ENCODE measurements at regions not wholly inside any gene's neighbourhood (a gene's known extent, or its start where the extent isn't known, plus 50 kb on each side); places are given as distances from the start of the nearest gene placed in this dataset.

DNA sequence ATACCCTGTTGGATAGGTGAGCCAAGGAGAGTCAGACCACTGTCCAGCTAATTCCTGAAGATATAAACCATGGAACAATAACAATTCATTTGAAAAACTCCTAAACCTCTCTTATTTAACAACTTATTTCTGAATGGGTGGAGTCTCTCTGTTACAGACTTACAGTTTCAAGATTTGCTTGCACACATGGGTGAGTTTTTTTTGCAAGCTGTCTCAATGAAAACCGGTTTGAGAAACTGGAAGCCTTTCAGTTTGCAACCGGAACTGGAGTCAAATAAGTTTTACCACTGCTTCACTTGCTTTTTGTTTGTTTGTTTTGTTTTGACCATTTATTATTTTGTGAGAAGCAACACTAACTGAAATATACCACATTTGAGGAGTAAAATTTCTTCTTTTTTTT, 243.8 kb downstream of the MTERF1 start:
- CTCF ChIA-PET: no interaction called here
- intact Hi-C loops (cut with micrococcal nuclease): loop anchor here (2.0 kb wide), 1 partner anchor 554 kb away; no protein-coding TSS in a partner anchor
- no peak for TF ChIP-seq EZH2 (IDR thresholded peaks at IDR 0.05; ENCODE audit: borderline replicate concordance, insufficient read depth, low read depth, low read length, poor library complexity, severe bottlenecking)
- TF ChIP-seq, protein P1, sequence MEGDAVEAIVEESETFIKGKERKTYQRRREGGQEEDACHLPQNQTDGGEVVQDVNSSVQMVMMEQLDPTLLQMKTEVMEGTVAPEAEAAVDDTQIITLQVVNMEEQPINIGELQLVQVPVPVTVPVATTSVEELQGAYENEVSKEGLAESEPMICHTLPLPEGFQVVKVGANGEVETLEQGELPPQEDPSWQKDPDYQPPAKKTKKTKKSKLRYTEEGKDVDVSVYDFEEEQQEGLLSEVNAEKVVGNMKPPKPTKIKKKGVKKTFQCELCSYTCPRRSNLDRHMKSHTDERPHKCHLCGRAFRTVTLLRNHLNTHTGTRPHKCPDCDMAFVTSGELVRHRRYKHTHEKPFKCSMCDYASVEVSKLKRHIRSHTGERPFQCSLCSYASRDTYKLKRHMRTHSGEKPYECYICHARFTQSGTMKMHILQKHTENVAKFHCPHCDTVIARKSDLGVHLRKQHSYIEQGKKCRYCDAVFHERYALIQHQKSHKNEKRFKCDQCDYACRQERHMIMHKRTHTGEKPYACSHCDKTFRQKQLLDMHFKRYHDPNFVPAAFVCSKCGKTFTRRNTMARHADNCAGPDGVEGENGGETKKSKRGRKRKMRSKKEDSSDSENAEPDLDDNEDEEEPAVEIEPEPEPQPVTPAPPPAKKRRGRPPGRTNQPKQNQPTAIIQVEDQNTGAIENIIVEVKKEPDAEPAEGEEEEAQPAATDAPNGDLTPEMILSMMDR (IDR thresholded peaks at IDR 0.05): no peak
- no peak overlapping the region for H3K27ac ChIP-seq (ENCODE audit: low read length in 2 of 2)
- Mint-ChIP-seq H3K9me3 (ENCODE audit: insufficient read depth) (no peaks in the 10 kb centered on the region), H3K4me1 (no peaks in the 10 kb centered on the region), H3K4me3 (no peak overlapping the region), H3K27ac (no peak overlapping the region), H3K27me3 (no peaks in the 10 kb centered on the region)
- H3K4me3 ChIP-seq (ENCODE audit: control extremely low read depth in 1 of 5, extremely low read depth in 1 of 5, insufficient read depth in 1 of 5, low read depth in 2 of 5, low read length in 4 of 5): no peak overlapping the region
- no peaks in the 10 kb centered on the region for H3K27me3 ChIP-seq (replicated peaks in 1 of 4; ENCODE audit: control extremely low read depth in 1 of 4, control insufficient read depth in 3 of 4, insufficient read depth in 4 of 4, low read length in 3 of 4)
- H2AFZ ChIP-seq (ENCODE audit: insufficient read depth, low read depth, low read length, poor library complexity, severe bottlenecking): no peak overlapping the region
- no peaks in the 10 kb centered on the region for H3K79me2 ChIP-seq (ENCODE audit: control insufficient read depth, insufficient read depth, low read length)
- no peaks in the 10 kb centered on the region for H3K9me3 ChIP-seq (ENCODE audit: control extremely low read depth in 1 of 3, control insufficient read depth in 2 of 3, insufficient read depth in 1 of 3, low read length in 2 of 3)
- no peaks in the 10 kb centered on the region for H3K36me3 ChIP-seq (replicated peaks in 1 of 2; ENCODE audit: control extremely low read depth in 1 of 2, control insufficient read depth in 1 of 2, extremely low read depth in 1 of 2, insufficient read depth in 2 of 2, low read length in 1 of 2)
- no peaks in the 10 kb centered on the region for H3K4me1 ChIP-seq (ENCODE audit: control insufficient read depth in 2 of 2, insufficient read depth in 2 of 2, low read length in 2 of 2)
- no peak overlapping the region for H3K4me2 ChIP-seq (replicated peaks; ENCODE audit: low read depth, low read length, poor library complexity, severe bottlenecking)
- POLR2A ChIA-PET: no interaction called here
- no peak overlapping the region for H3K9ac ChIP-seq (ENCODE audit: low read length)
- ATAC-seq (ENCODE audit: low read depth) (no peak), DNase-seq (no peak)
- WGBS (ENCODE audit: insufficient coverage): no CpG with 5 or more reads among the region's 2 CpGs
- H4K20me1 ChIP-seq (ENCODE audit: control insufficient read depth, insufficient read depth, low read length, poor library complexity, severe bottlenecking): no peaks in the 10 kb centered on the region

DNA sequence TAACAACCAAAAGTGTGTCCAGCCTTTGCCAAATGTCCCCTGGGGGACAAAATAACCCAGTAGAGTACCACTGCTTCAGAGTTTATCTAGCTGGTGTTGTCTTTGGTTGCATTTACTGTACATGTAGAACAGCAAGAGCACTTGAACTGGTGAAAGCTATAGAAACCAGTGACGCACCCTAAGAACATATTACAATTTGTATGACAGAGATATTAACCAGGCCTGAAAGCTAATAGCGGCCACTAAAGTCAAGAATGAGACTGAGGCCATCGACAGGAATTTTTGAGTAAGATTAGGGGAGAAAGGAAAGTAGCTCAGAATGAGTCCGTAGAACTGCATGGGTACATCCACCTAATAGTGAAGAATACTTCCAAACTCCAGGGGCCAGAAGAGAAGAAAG, 236.2 kb downstream of the MTERF1 start:
- WGBS (ENCODE audit: insufficient coverage): no CpG with 5 or more reads among the region's 4 CpGs
- no peak for DNase-seq
- CTCF ChIA-PET: interaction anchor here (0.9 kb wide), 1 partner anchor 10 kb away, joined by 3 read pairs; no protein-coding TSS in a partner anchor

More for the DNA sequence above, 236.2 kb downstream of the MTERF1 start:
- H3K36me3 ChIP-seq (replicated peaks in 1 of 2; ENCODE audit: control extremely low read depth in 1 of 2, control insufficient read depth in 1 of 2, extremely low read depth in 1 of 2, insufficient read depth in 2 of 2, low read length in 1 of 2): no peaks in the 10 kb centered on the region
- intact Hi-C loops (cut with micrococcal nuclease): no loop called here
- no peak overlapping the region for H3K27ac Mint-ChIP-seq
- H3K4me1 ChIP-seq (ENCODE audit: control insufficient read depth in 2 of 2, insufficient read depth in 2 of 2, low read length in 2 of 2): no peaks in the 10 kb centered on the region
- H3K9me3 ChIP-seq (ENCODE audit: control extremely low read depth in 1 of 3, control insufficient read depth in 2 of 3, insufficient read depth in 1 of 3, low read length in 2 of 3): no peaks in the 10 kb centered on the region
- no peak overlapping the region for H3K4me3 Mint-ChIP-seq
- no peak overlapping the region for H3K9ac ChIP-seq (ENCODE audit: low read length)
- H3K27me3 ChIP-seq (replicated peaks in 1 of 4; ENCODE audit: control extremely low read depth in 1 of 4, control insufficient read depth in 3 of 4, insufficient read depth in 4 of 4, low read length in 3 of 4): no peaks in the 10 kb centered on the region
- H3K27me3 Mint-ChIP-seq: no peaks in the 10 kb centered on the region
- TF ChIP-seq, protein P1 (IDR thresholded peaks at IDR 0.05): no peak
- TF ChIP-seq EZH2 (IDR thresholded peaks at IDR 0.05; ENCODE audit: borderline replicate concordance, insufficient read depth, low read depth, low read length, poor library complexity, severe bottlenecking): no peak
- no peaks in the 10 kb centered on the region for H3K79me2 ChIP-seq (ENCODE audit: control insufficient read depth, insufficient read depth, low read length)
- H3K4me2 ChIP-seq (replicated peaks; ENCODE audit: low read depth, low read length, poor library complexity, severe bottlenecking): no peak overlapping the region
- no peaks in the 10 kb centered on the region for H4K20me1 ChIP-seq (ENCODE audit: control insufficient read depth, insufficient read depth, low read length, poor library complexity, severe bottlenecking)
- POLR2A ChIA-PET: no interaction called here
- no peaks in the 10 kb centered on the region for H3K9me3 Mint-ChIP-seq (ENCODE audit: insufficient read depth)
- no peak for ATAC-seq (ENCODE audit: low read depth)
- no peak overlapping the region for H2AFZ ChIP-seq (ENCODE audit: insufficient read depth, low read depth, low read length, poor library complexity, severe bottlenecking)
- H3K4me3 ChIP-seq (ENCODE audit: control extremely low read depth in 1 of 5, extremely low read depth in 1 of 5, insufficient read depth in 1 of 5, low read depth in 2 of 5, low read length in 4 of 5): no peak overlapping the region
- H3K4me1 Mint-ChIP-seq: no peaks in the 10 kb centered on the region
- H3K27ac ChIP-seq (ENCODE audit: low read length in 2 of 2): no peak overlapping the region
